Transverse colon (tissue), 4 donors: ENCODE measurements at regions not wholly inside any gene's neighbourhood (a gene's known extent, or its start where the extent isn't known, plus 50 kb on each side); places are given as distances from the start of the nearest gene placed in this dataset.

ENCODE experiments used
- CTCF ChIP-seq, 5 experiments: fragments of 200-600 bp in 3 of 5; fragments of 450-650 bp in 2 of 5; sonication (generic) in 3 of 5; IDR thresholded peaks; 1 replicate in 2 of 5; 2 replicates in 3 of 5; pipeline ENCODE4 v1.5.1; 2016 to 2017; ENCODE audit warnings: antibody characterized with exemption in 5 of 5, inconsistent platforms in 3 of 5, mild to moderate bottlenecking in 2 of 5, moderate library complexity in 1 of 5
- EP300 ChIP-seq: sonication (generic); formaldehyde crosslinking; IDR thresholded peaks from one replicate; pipeline ENCODE4 v1.6.1; 2017; ENCODE audit warnings: antibody characterized with exemption, low read depth
- POLR2A ChIP-seq: fragments of 450-650 bp; IDR thresholded peaks from one replicate; pipeline ENCODE4 v1.6.1; 2016; ENCODE audit warnings: antibody characterized with exemption, mild to moderate bottlenecking, moderate library complexity
- POLR2AphosphoS5 ChIP-seq, 3 donors: sonication (generic); formaldehyde crosslinking; IDR thresholded peaks; one replicate each; pipeline ENCODE4 v1.6.1; 2016; ENCODE audit warnings: antibody characterized with exemption in 3 of 3

- TF ChIP-seq CTCF (IDR thresholded peaks at IDR 0.05) = no peak
- no peak for TF ChIP-seq POLR2A
- no peak for TF ChIP-seq POLR2AphosphoS5 (IDR thresholded peaks at IDR 0.05)
- no peak for TF ChIP-seq EP300
Observed at GRCh38 chr2:180261976-180262375, 254.9 kb upstream of the CWC22 start.
